COLO829 (cell line): ENCODE measurements at regions not wholly inside any gene's neighbourhood (a gene's known extent, or its start where the extent isn't known, plus 50 kb on each side); places are given as distances from the start of the nearest gene placed in this dataset.
"Not testable (repeated sequence)": the region's sequence is repeated elsewhere in the genome, so short reads cannot be mapped to it uniquely, and the experiment has no call there.

Experiments used
- DNase-seq: peaks from one replicate; pipeline ENCODE4 v3.0.0; 2012; ENCODE audit warnings: low spot score

DNA sequence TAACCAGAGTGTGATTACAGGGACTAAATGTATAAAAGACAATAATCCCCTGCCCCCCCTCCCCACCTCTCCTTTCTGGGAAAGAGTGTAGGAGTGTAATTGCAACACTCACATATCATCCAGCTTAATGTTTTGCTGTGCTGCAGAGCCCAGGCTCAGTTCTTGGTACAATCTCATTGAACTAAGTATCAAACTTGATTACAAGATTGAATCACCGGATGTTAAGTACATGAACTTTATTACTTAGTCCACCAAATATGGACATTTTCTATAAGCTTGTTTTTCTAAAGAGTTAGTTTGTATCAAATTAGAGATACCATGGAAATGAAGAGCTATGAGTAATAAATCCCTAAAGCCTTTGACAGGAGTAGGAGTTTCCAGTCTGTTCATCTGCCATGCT lies 559.1 kb downstream of the ZNF674 start:
- no peak for DNase-seq

DNA sequence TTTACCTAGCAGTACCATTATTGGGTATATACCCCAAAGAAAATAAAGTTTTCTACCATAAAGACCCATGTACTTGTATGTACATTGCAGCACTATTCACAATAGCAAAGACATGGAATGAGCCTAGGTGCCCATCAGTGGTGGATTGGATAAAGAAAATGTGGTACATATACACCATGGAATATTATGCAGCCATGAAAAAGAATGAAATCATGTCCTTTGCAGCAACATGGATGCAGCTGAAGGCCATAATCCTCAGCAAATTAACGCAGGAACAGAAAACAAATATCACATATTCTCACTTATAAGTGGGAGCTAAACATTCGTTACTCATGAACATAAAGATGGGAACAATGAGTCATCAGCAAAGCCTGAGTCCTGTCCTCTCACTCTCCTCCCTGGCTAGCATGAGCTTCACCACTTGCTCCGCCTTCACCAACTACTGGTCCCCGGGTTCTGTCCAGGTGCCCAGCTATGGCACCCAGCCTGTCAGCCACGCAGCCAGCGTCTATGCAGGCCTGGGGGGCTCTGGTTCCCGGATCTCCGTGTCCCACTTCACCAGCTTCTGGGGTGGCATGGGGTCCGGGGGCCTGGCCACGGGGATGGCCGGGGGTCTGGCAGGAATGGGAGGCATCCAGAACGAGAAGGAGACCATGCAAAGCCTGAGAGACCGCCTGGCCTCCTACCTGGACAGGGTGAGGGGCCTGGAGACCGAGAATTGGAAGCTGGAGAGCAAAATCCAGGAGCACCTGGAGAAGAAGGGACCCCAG lies 562.1 kb downstream of the ZNF674 start:
- DNase-seq: not testable (repeated sequence)

- no peak for DNase-seq
These were observed 564.5 kb downstream of the ZNF674 start for GRCh38 chrX:45980726-45981125.

GRCh38 chrX:45975633-45976032 lies 569.6 kb downstream of the ZNF674 start:
- DNase-seq: no peak

DNA sequence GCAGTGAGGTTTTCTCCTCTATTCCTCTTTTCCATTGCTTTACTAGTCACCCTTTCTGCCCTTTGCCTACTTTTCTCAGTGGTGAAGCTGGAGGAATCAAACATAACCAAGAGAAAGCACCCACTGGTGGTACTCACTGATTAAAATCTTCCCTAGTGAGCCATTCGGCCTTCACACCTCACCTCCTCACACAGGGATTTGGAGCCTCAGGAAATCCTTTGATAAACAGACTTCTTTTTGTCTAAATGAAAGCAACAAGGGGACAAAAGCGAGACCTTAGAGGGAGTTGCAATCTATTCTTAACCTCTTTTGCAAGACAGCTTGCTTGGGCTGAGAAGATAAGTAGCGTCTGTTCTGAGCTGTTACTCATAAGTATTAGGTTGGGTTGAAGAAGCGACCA lies 572.6 kb downstream of the ZNF674 start:
- no peak for DNase-seq

DNA sequence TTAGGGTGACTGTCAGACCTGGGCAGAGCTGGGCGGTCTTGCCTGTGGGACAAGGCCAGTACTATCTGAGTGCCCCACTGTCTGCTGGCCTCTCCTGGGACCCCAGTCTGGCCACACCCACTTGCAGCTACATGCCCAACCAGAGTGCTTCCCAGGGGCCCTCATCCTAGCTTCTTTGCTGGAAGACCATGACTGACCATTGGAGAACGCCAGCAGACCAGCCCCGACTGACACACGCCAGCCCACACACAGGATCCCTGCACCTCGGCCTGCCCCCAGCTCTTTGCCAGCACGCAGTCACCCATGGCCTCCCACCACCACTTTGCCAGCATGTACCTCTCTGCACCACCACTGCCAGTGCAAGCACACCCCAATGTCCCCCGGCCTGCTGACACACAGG lies 585.7 kb downstream of the ZNF674 start:
- DNase-seq: no peak

- DNase-seq: no peak
These were observed 588.9 kb downstream of the ZNF674 start for GRCh38 chrX:45956191-45956870.

- no peak for DNase-seq
These were observed 589.6 kb downstream of the ZNF674 start for GRCh38 chrX:45955661-45956060.

GRCh38 chrX:45954026-45954425 lies 591.2 kb downstream of the ZNF674 start:
- DNase-seq: no peak

- DNase-seq: peak; percentile 35
These were observed 593.2 kb downstream of the ZNF674 start for GRCh38 chrX:45952030-45952429.

- no peak for DNase-seq
These were observed 609.8 kb downstream of the ZNF674 start for GRCh38 chrX:45935408-45935807.

DNA sequence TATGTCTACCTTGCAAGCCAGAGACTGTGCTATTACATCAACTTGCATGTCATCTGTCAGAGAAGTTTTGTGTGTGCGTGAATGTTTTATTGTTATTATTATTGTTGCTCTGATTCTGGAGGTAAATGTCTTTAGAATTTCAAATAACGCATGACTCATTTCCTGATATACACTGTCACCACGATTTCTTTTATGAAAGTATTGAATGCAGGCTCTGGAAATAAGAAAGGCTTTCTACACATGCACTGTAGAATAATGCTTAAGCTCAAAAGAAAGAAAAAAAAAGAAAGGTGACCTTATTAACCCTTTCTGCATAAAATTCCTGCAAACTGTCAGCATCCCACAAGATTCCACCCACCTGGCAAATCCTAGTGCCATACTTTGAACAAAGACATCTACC lies 632.9 kb downstream of the ZNF674 start:
- no peak for DNase-seq

- DNase-seq: no peak
These were observed 637.4 kb downstream of the ZNF674 start for GRCh38 chrX:45907786-45908185.

DNA sequence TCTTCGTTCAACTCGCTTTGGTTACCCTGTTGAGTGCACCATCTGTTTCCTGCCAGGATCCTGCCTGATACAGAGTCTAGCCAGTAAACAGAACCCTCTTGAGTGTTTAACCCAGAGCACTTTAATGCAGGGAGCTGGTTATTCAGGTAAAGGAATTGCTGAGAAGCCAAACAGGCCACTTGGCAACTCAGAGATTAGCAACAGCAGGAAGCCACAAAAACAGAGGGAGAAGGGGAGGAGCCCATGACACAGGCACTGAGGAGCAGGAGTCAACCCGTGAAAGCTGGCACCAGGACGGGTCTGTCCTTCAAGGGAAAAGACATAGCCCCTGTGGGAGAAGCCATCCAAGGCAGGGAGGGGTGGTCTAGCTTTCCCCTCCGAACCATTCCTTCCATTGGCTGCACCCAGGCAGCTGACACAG lies 641.4 kb downstream of the ZNF674 start:
- DNase-seq: no peak

DNA sequence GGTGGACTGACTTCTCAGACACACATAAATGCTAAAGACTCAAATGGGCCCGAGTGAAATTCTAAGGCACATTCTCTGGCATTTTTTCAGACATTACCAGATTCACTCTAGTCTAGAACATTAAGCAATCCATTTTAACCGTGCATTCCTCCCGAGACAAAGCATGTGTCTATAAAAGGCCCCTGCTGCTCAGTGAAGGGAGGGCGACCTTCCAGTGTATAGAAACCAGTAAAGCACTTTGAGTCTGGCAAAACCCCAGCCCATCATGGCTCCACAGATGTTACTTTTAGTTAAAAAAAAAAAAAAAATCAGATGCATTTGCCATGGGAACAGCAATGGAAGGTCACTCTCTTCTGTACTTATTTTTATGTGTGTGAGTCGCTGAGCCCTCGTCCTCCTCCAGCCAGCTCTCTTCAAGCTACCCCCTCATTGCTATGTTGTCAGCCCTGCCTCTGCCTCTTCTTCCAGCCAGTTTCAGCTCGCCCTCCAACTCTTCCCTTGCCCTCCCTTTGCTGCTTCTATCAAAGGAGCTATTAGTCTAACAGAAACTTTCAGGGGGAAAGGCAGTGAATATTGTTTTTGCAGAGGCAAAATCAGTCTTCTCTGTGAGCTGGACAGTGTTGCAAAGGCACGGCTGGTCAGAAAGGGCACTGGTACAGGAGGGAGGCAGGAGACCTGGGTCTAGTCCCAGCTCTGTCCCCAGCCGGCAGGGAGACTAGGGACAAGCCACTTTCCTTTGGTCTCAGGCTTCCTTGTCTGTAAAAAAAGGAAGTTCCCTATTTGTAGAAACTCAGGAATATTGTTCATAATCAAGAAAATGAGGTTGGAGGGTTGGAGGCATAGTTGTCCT lies 644.2 kb downstream of the ZNF674 start:
- DNase-seq: no peak

GRCh38 chrX:45894864-45895645 lies 650.2 kb downstream of the ZNF674 start:
- no peak for DNase-seq

GRCh38 chrX:45889471-45889870 lies 655.8 kb downstream of the ZNF674 start:
- peak; percentile 42 for DNase-seq

DNA sequence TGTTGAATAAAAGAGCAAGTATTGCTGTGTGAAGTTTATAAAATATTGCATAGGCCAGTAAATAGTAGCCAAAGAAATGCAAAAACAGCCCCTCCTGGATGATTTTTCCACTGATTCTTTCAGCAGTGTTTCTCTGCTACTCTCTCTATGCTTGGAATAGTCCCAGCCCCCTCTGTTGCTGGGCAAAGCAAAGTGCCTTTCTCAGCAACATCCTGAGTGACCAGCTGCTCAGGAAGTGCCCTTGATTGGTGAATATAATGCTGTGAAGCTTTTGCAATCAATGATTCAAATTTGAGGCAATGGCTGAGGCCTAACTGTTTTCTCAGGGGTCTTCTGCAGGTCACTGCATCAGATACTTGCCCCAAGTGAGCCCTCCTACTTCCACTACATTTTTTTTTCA lies 656.7 kb downstream of the ZNF674 start:
- DNase-seq: no peak

GRCh38 chrX:45885931-45886330 lies 659.3 kb downstream of the ZNF674 start:
- no peak for DNase-seq

- no peak for DNase-seq
These were observed 665.7 kb downstream of the ZNF674 start for GRCh38 chrX:45879512-45879911.

DNA sequence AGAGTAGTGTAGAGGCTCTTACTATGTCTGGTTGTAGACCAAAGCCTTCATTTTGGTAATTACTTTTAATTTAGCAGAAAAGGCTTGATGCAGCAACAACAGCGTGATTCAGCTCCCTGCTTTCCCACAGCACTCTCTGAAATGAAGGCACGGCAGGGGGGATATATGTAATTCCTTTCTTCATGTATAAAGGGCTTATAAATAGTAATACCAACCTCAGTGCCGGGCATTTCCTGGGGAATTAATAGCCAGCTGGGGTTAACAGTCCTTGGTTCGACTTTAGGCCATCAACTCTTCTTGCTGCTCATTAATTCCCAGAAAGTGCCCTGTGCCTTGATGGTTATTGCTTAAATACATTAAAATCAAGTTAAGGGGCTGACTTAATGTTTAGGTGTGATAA lies 669.0 kb downstream of the ZNF674 start:
- DNase-seq: no peak

GRCh38 chrX:45873781-45874180 lies 671.4 kb downstream of the ZNF674 start:
- no peak for DNase-seq
